Heart right ventricle (tissue), 16 donors: ENCODE measurements at regions not wholly inside any gene's neighbourhood (a gene's known extent, or its start where the extent isn't known, plus 50 kb on each side); places are given as distances from the start of the nearest gene placed in this dataset.

Experiments used
- ATAC-seq, 8 donors: fragments of 200-7000 bp; cut with Tn5 transposase; one replicate each; pipeline ENCODE4 v1.9.1; 2020; ENCODE audit warnings: mild to moderate bottlenecking in 8 of 8, moderate library complexity in 8 of 8, moderate number of reproducible peaks in 1 of 8
- DNase-seq, 2 donors: peaks; one replicate each; pipeline ENCODE4 v3.0.0-alpha.2; 2020
- H3K27ac ChIP-seq, 10 donors: fragments of 200-600 bp; sonication (generic) in 2 of 10; one replicate each; pipeline versions ENCODE4 v1.5.0 to v1.8.0; 2020 to 2022; ENCODE audit warnings: mild to moderate bottlenecking in 3 of 10
- H3K27me3 ChIP-seq, 7 donors: fragments of 200-600 bp; one replicate each; pipeline ENCODE4 v1.8.0; 2021 to 2022; ENCODE audit warnings: mild to moderate bottlenecking in 2 of 7
- H3K36me3 ChIP-seq, 9 donors: fragments of 200-600 bp; sonication (generic) in 1 of 9; one replicate each; pipeline versions ENCODE4 v1.5.0 to v1.8.0; 2020 to 2022; ENCODE audit warnings: mild to moderate bottlenecking in 2 of 9
- H3K4me1 ChIP-seq, 9 donors: fragments of 200-600 bp; sonication (generic) in 1 of 9; one replicate each; pipeline versions ENCODE4 v1.5.0 to v1.8.0; 2020 to 2022; ENCODE audit warnings: mild to moderate bottlenecking in 4 of 9
- H3K4me3 ChIP-seq, 10 donors: fragments of 200-600 bp; sonication (generic) in 2 of 10; one replicate each; pipeline versions ENCODE4 v1.5.0 to v1.8.0; 2020 to 2022; ENCODE audit warnings: mild to moderate bottlenecking in 7 of 10, moderate library complexity in 2 of 10
- H3K9me3 ChIP-seq, 11 donors: fragments of 200-600 bp in 10 of 11; sonication (generic) in 2 of 11; one replicate each; pipeline versions ENCODE4 v1.5.0 to v1.8.0; 2013 to 2022; ENCODE audit warnings: mild to moderate bottlenecking in 2 of 11, control low read depth in 1 of 11, moderate library complexity in 1 of 11
- WGBS, 2 donors: extraction: QIAGEN DNeasy Blood & Tissue Kit; methylation state at CpG; one replicate each; pipeline ENCODE4 v1.1.7; 2013; ENCODE audit warnings: inconsistent platforms in 1 of 2; 5-methylcytosine and 5-hydroxymethylcytosine counted together
- intact Hi-C, 10 donors: fragments of 100-400 bp; cut with DNase I; formaldehyde crosslinking; loops; one replicate each; pipeline versions ENCODE4 v1.11.1 to v1.14.2; 2022
- TF ChIP-seq, protein P1 (sequence below), 9 donors: fragments of 200-600 bp; sonication (generic) in 2 of 9; IDR thresholded peaks; one replicate each; pipeline versions ENCODE4 v1.5.0 to v1.8.0; 2021 to 2022; ENCODE audit warnings: antibody characterized with exemption in 9 of 9, mild to moderate bottlenecking in 5 of 9, moderate library complexity in 1 of 9
- donor health status: Arrhythmogenic right ventricular cardiomyopathy.
- donor health status: ischemic (EF 13 %, LVEDD 7.1; RV severe dilation, severe dysfunction).
- donor health status: healthy with polysubstance abuse.
- donor health status: DM: no; HTN: yes; CAD: no.
- donor health status: DM: no; HTN: no; CAD: no.
- donor health status: ischemic (EF 25% LVEDD 6.9; RV normal size, moderate dysfunction).
- donor health status: ischemic (EF 25% LVEDD 5.7; RV mildly dilated, moderate dysfunction).
- donor health status: healthy.
- donor health status: DM: yes; HTN: yes; CAD: no.
- donor health status: Ischemic cardiomyopathy.
- donor health status: ischemic (EF 35%, LVEDD 5.7; RV mildly dilated, moderate dysfunction).
- donor health status: nonischemic (EF 11% LVEDD 7.7; RV severe dilation, severe dysfunction).
- donor health status: DM: yes; HTN: yes; CAD: no.
- donor health status: PGD.
- donor health status: ischemic (EF 29% LVEDD 5.4; RV normal size, mild dysfunction).
- donor health status: nonischemic (EF 23%, LVEDD 6.1; RV moderate dilation, normal function).

DNA sequence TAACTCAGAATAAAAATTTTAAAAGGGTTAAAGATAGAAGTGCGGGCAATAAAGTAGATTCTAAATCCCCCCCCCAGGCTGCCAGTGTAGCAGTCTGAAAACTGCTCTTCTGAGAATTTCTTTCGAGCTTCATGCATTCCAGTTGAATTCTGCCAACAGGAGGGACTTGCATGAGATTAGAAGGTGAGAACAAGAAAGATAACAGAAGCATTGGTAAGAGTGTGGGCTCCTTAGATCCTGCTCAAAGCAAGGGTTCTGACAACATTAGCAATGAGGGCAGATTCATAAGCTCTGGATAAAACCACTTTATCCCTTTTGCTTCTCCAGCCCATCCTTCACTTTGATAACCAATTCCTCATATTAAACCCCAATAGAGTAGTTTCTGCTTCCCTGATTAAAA lies 235.9 kb upstream of the CDH6 start:
- 28 to 30% methylated on average over 2 of the region's 2 CpGs for WGBS, 2 donors
- Histone ChIP-seq H3K27ac (no peak overlapping the region), H3K27me3 (no peaks in the 10 kb centered on the region), H3K4me1 (peaks cover 0 to 8% (median 0%) of the 10 kb centered on the region in 9 donors), H3K36me3 (no peaks in the 10 kb centered on the region), H3K4me3 (no peak overlapping the region), H3K9me3 (peaks cover 0 to 14% (median 0%) of the 10 kb centered on the region in 11 donors)
- DNase-seq (no peak), ATAC-seq (no peak)
- TF ChIP-seq, protein P1, sequence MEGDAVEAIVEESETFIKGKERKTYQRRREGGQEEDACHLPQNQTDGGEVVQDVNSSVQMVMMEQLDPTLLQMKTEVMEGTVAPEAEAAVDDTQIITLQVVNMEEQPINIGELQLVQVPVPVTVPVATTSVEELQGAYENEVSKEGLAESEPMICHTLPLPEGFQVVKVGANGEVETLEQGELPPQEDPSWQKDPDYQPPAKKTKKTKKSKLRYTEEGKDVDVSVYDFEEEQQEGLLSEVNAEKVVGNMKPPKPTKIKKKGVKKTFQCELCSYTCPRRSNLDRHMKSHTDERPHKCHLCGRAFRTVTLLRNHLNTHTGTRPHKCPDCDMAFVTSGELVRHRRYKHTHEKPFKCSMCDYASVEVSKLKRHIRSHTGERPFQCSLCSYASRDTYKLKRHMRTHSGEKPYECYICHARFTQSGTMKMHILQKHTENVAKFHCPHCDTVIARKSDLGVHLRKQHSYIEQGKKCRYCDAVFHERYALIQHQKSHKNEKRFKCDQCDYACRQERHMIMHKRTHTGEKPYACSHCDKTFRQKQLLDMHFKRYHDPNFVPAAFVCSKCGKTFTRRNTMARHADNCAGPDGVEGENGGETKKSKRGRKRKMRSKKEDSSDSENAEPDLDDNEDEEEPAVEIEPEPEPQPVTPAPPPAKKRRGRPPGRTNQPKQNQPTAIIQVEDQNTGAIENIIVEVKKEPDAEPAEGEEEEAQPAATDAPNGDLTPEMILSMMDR (IDR thresholded peaks at IDR 0.05): no peak
- intact Hi-C loops: no loop called here

DNA sequence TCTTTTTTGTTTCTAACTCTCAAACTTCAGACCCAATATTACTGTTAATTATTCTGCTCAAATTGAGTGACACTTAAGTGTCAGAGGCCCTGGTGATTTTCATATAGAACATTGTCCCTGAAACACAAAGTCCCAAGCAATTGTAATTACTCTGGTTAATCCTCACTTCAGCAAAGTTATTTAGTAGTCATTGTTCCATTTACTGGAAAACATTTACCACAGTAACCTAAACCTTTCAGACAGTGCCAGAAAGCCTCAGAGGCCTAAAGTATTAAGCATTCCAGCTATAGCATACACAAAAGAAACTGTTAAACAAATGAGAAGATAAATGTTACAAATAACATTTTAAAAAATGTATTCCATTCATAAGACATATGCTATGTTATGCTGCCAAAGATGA lies 237.2 kb upstream of the CDH6 start:
- intact Hi-C loops: no loop called here
- DNase-seq: no peak
- H3K9me3 ChIP-seq: peaks cover 0 to 21% (median 0%) of the 10 kb centered on the region in 11 donors
- no peaks in the 10 kb centered on the region for H3K27me3 ChIP-seq
- no peak overlapping the region for H3K27ac ChIP-seq
- TF ChIP-seq, protein P1 (IDR thresholded peaks at IDR 0.05): no peak
- H3K4me3 ChIP-seq: no peak overlapping the region
- no peaks in the 10 kb centered on the region for H3K36me3 ChIP-seq
- peaks cover 0 to 8% (median 0%) of the 10 kb centered on the region in 9 donors for H3K4me1 ChIP-seq
- ATAC-seq: no peak

DNA sequence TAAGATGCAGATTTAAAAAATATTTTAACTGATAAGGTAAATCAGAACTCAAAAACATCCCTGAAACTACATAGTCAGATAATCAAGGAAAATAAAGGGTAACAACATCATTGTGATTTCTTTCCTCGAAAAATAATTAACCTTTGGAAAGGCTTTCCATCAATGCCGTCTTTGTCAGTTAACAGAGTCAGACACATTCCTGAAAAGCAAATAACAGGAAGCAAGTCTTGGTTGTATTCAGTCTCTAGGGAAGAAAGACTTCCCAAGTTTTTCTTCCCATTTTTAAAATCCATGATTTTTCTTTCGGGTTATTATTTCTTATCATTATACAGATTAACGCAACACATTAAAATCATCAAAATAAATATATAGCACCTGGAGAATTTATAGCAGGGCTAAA lies 256.4 kb upstream of the CDH6 start:
- H3K9me3 ChIP-seq: no peaks in the 10 kb centered on the region
- H3K36me3 ChIP-seq: no peaks in the 10 kb centered on the region
- TF ChIP-seq, protein P1 (IDR thresholded peaks at IDR 0.05): no peak
- no peak overlapping the region for H3K4me3 ChIP-seq
- 18 to 39% methylated on average over 4 of the region's 4 CpGs for WGBS, 2 donors
- ATAC-seq (no peak), DNase-seq (no peak)
- no peaks in the 10 kb centered on the region for H3K27me3 ChIP-seq
- intact Hi-C loops: no loop called here
- peaks cover 0 to 5% (median 0%) of the 10 kb centered on the region in 9 donors for H3K4me1 ChIP-seq
- no peak overlapping the region for H3K27ac ChIP-seq

DNA sequence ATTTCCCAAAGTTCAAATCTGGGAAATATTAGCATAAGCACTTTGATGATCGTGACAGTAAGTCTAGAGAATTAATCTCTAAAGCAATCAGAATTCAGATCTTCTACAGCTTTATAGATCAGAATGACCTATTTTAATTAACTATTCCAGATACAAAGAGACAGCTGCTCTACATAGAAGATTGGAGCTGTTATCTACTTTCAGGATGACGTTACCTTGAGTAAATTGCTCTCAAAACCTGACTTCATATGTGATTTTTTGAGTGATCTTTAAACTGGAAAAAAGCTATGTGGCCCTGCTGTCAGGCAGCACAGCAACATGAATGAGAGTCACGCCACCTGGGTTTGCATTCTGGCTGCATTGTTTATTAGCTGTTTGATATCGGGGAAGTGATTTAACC lies 259.9 kb upstream of the CDH6 start:
- Histone ChIP-seq H3K27me3 (no peaks in the 10 kb centered on the region), H3K9me3 (no peaks in the 10 kb centered on the region), H3K4me3 (no peak overlapping the region), H3K27ac (no peak overlapping the region), H3K36me3 (no peaks in the 10 kb centered on the region), H3K4me1 (peaks cover 0 to 4% (median 0%) of the 10 kb centered on the region in 9 donors)
- TF ChIP-seq, protein P1 (IDR thresholded peaks at IDR 0.05): no peak
- 75 to 83% methylated on average over 4 of the region's 4 CpGs for WGBS, 2 donors
- intact Hi-C loops: no loop called here
- ATAC-seq: no peak
- no peak for DNase-seq
